ENCODE measurements at regions not wholly inside any gene's neighbourhood (a gene's known extent, or its start where the extent isn't known, plus 50 kb on each side); places are given as distances from the start of the nearest gene placed in this dataset.

GRCh38 chr9:7910426-7911020, 110.9 kb upstream of the DMAC1 start:
- H3K4me3 ChIP-seq (ENCODE audit: low read depth, low read length), result no peak overlapping the region
- DNase-seq (ENCODE audit: low read depth), result no peak

GRCh38 chr9:7909537-7909936, 110.0 kb upstream of the DMAC1 start:
- DNase-seq (ENCODE audit: low read depth), result no peak
- H3K4me3 ChIP-seq (ENCODE audit: low read depth, low read length), result no peak overlapping the region
- TF ChIP-seq, protein P1, sequence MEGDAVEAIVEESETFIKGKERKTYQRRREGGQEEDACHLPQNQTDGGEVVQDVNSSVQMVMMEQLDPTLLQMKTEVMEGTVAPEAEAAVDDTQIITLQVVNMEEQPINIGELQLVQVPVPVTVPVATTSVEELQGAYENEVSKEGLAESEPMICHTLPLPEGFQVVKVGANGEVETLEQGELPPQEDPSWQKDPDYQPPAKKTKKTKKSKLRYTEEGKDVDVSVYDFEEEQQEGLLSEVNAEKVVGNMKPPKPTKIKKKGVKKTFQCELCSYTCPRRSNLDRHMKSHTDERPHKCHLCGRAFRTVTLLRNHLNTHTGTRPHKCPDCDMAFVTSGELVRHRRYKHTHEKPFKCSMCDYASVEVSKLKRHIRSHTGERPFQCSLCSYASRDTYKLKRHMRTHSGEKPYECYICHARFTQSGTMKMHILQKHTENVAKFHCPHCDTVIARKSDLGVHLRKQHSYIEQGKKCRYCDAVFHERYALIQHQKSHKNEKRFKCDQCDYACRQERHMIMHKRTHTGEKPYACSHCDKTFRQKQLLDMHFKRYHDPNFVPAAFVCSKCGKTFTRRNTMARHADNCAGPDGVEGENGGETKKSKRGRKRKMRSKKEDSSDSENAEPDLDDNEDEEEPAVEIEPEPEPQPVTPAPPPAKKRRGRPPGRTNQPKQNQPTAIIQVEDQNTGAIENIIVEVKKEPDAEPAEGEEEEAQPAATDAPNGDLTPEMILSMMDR (conservative IDR thresholded peaks at IDR 0.05; ENCODE audit: low read depth, low read length), result no peak

More at GRCh38 chr9:7910426-7911020, 110.9 kb upstream of the DMAC1 start:
- TF ChIP-seq, protein P1 (conservative IDR thresholded peaks at IDR 0.05; ENCODE audit: low read depth, low read length), result no peak

DNA sequence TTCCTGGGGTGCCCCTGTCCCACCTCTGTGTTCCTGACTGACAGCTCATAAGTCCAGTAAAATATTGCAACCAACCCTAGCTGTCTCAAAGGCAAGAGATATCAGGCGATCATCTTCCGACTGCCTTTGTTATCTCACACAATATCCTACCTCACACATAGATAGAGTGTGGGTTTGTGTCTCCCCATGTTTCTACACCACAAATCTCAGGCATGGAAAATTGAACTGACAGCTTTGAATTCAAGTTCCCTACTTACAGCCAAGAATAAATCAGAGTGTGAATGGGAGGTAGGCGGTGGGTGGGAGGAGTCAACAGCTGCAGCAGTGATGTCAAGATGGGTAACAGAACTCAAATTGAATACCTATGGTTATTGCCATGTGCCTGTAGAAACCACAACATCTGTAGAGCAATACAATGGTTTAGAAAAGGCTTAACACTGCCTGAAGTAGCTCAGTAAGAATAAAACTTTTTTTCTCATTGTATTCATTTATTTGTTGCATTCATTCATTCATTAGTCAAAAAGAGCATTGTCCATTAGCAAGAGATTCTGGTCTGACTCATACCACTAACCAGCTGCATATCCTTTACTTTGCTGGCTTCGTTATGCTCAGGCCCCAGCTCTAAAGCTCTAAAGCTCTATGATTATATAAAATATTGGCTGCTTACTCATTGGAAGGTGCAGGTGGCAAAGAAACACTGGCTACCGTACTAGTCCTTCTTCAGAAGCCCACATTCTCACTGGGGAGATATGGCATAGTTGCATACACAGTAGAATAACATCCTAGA, 108.2 kb upstream of the DMAC1 start:
- H3K4me3 ChIP-seq (ENCODE audit: low read depth, low read length), result no peak overlapping the region
- no peak for DNase-seq (ENCODE audit: low read depth)
- TF ChIP-seq, protein P1 (conservative IDR thresholded peaks at IDR 0.05; ENCODE audit: low read depth, low read length), result no peak

DNA sequence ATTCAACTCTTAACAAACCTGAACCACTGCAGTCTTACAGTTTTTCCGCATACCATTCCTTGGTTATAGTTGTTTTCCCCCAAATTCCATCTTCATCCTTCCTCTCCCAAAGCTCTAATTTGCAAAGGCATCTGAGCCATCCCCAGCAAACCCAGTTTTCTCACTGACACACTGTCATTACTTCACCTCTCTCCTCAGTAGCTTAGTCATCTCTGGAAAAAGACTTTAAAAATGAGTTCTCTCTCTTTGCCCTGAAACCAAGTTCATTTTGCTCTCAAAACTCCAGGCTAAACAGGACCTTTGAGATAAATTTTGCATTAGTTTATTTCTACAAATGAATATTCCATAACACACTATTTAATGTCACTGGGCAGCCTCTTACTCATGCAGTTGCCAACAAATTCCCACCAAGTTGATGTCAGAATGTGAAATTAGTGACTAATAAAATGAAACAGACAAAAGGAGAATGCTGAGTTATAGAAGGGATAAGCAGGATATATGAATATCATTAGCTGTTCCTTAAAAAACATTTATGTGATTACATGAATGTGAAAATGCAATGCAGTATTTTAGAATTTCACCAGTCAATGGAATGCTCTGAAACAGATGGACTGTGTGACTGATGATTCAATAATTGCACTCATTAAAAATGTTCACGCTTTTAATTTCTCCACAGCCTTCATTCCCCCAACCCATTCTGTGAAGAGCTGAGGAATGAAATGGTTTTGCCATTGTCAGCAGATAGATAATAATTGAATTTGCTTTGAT, 107.4 kb upstream of the DMAC1 start:
- TF ChIP-seq, protein P1 (conservative IDR thresholded peaks at IDR 0.05; ENCODE audit: low read depth, low read length), result no peak

GRCh38 chr9:7901621-7902020, 102.0 kb upstream of the DMAC1 start:
- peak; percentile 9 for DNase-seq (ENCODE audit: low read depth)
- no peak overlapping the region for H3K4me3 ChIP-seq (ENCODE audit: low read depth, low read length)
- TF ChIP-seq, protein P1 (conservative IDR thresholded peaks at IDR 0.05; ENCODE audit: low read depth, low read length), result no peak

More for the DNA sequence above, 107.4 kb upstream of the DMAC1 start:
- H3K4me3 ChIP-seq (ENCODE audit: low read depth, low read length), result no peak overlapping the region
- no peak for DNase-seq (ENCODE audit: low read depth)

- H3K4me3 ChIP-seq (ENCODE audit: low read depth, low read length), result no peak overlapping the region
- TF ChIP-seq, protein P1 (conservative IDR thresholded peaks at IDR 0.05; ENCODE audit: low read depth, low read length), result no peak
- no peak for DNase-seq (ENCODE audit: low read depth)
Measured at GRCh38 chr9:7900541-7900940, 101.0 kb upstream of the DMAC1 start.

Data from choroid plexus epithelial cell (primary cell).